A549 (cell line): ENCODE measurements at regions not wholly inside any gene's neighbourhood (a gene's known extent, or its start where the extent isn't known, plus 50 kb on each side); places are given as distances from the start of the nearest gene placed in this dataset.

Source experiments
- ATAC-seq, 2 experiments: fragments of 200-7000 bp in 1 of 2; fragments of >200 bp in 1 of 2; cut with Nextera tagmentation in 1 of 2; cut with Tn5 transposase in 1 of 2; 3 replicates each; pipeline versions ENCODE4 v1.8.0 to v1.9.1; 2018 to 2020; ENCODE audit warnings: mild to moderate bottlenecking in 1 of 2, moderate library complexity in 1 of 2
- CTCF ChIA-PET: fragments of 300-600 bp; sonication (Branson Sonifier 250); formaldehyde crosslinking; extraction: SDS; loops from one replicate; lab custom pipeline; 2021; ENCODE audit warnings: antibody characterized with exemption, inconsistent platforms; lab: Yijun Ruan, JAX
- POLR2A ChIA-PET: fragments of 350-600 bp; formaldehyde crosslinking; extraction: SDS; loops from one replicate; lab custom pipeline; 2021; ENCODE audit warnings: antibody characterized with exemption, inconsistent platforms; lab: Yijun Ruan, JAX
- DNase-seq, 2 experiments: peaks; one replicate each; pipeline versions ENCODE4 v3.0.0 to v3.0.0-alpha.2; 2011 to 2016; ENCODE audit warnings: low read depth in 1 of 2, low spot score in 1 of 2
- FAIRE-seq: peaks from 2 replicates; lab custom pipeline; 2011; peaks lifted over from hg19 to GRCh38; lab: Jason Lieb, UNC
- H3K27ac ChIP-seq, 2 experiments: fragments of >200 bp; sonication (Bioruptor Twin); formaldehyde crosslinking; 3 replicates each; pipeline ENCODE4 v1.5.1; 2016 to 2017
- H3K4me1 ChIP-seq: fragments of >200 bp; sonication (Bioruptor Twin); formaldehyde crosslinking; 3 replicates; pipeline ENCODE4 v1.6.1; 2016
- H3K4me2 ChIP-seq: fragments of >200 bp; sonication (Bioruptor Twin); formaldehyde crosslinking; 3 replicates; pipeline ENCODE4 v1.6.1; 2016
- H3K4me3 ChIP-seq: fragments of >200 bp; sonication (Bioruptor Twin); formaldehyde crosslinking; 3 replicates; pipeline ENCODE4 v1.5.1; 2016
- H3K9me3 ChIP-seq: fragments of >200 bp; sonication (Bioruptor Twin); formaldehyde crosslinking; 3 replicates; pipeline ENCODE4 v1.6.1; 2016
- EHMT2 ChIP-seq: fragments of 200-600 bp; sonication (generic); IDR thresholded peaks from 2 replicates; pipeline ENCODE4 v1.6.1; 2016; ENCODE audit warnings: antibody characterized with exemption, low read depth, mild to moderate bottlenecking, moderate library complexity
- HEYL ChIP-seq: fragments of 250-450 bp; sonication (Bioruptor Pico); IDR thresholded peaks from 2 replicates; pipeline ENCODE4 v1.8.0; 2021; ENCODE audit warnings: mild to moderate bottlenecking, moderate library complexity
- HOXB5 ChIP-seq: fragments of 250-450 bp; sonication (Bioruptor Pico); IDR thresholded peaks from 2 replicates; pipeline ENCODE4 v1.5.0; 2020; ENCODE audit warnings: mild to moderate bottlenecking, moderate library complexity
- KDM1A ChIP-seq: fragments of 200-600 bp; sonication (generic); IDR thresholded peaks from 2 replicates; pipeline ENCODE4 v1.6.1; 2016; ENCODE audit warnings: low read depth, mild to moderate bottlenecking
- MAFK ChIP-seq: fragments of 450-650 bp; IDR thresholded peaks from 2 replicates; pipeline ENCODE4 v1.6.1; 2014; ENCODE audit not compliant: partially characterized antibody
- PHF8 ChIP-seq: fragments of 200-600 bp; sonication (generic); IDR thresholded peaks from 2 replicates; pipeline ENCODE4 v1.6.1; 2016; ENCODE audit warnings: low read depth, mild to moderate bottlenecking, antibody characterized with exemption, moderate library complexity, borderline replicate concordance
- RAD21 ChIP-seq, 2 experiments: fragments of >200 bp in 1 of 2; sonication (Bioruptor Twin) in 1 of 2; formaldehyde crosslinking in 1 of 2; IDR thresholded peaks in 1 of 2; conservative IDR thresholded peaks in 1 of 2; 2 replicates in 1 of 2; 3 replicates in 1 of 2; pipeline ENCODE4 v1.6.1; 2012 to 2018; ENCODE audit warnings: inconsistent platforms in 1 of 2
- RARB ChIP-seq: fragments of 250-450 bp; sonication (Bioruptor Pico); IDR thresholded peaks from 2 replicates; pipeline ENCODE4 v1.8.0; 2021; ENCODE audit warnings: mild to moderate bottlenecking, moderate library complexity
- RNF2 ChIP-seq: fragments of 200-600 bp; sonication (generic); IDR thresholded peaks from 2 replicates; pipeline ENCODE4 v1.6.1; 2016; ENCODE audit warnings: low read depth, mild to moderate bottlenecking, antibody characterized with exemption, moderate library complexity, borderline replicate concordance
- SMC3 ChIP-seq: fragments of >200 bp; sonication (Bioruptor Twin); formaldehyde crosslinking; IDR thresholded peaks from 3 replicates; pipeline ENCODE4 v1.6.1; 2018; ENCODE audit warnings: inconsistent platforms
- SREBF2 ChIP-seq: fragments of 450-650 bp; IDR thresholded peaks from 2 replicates; pipeline ENCODE4 v1.6.1; 2014; ENCODE audit warnings: mild to moderate bottlenecking, moderate library complexity
- TP53 ChIP-seq: fragments of 250-450 bp; sonication (Bioruptor Pico); IDR thresholded peaks from 2 replicates; pipeline ENCODE4 v1.5.0; 2021; ENCODE audit warnings: mild to moderate bottlenecking, moderate library complexity
- USF2 ChIP-seq: fragments of 450-650 bp; IDR thresholded peaks from 2 replicates; pipeline ENCODE4 v1.6.1; 2014; ENCODE audit warnings: antibody characterized with exemption
- ZFP36 ChIP-seq: fragments of 450-650 bp; IDR thresholded peaks from 2 replicates; pipeline ENCODE4 v1.6.1; 2014; ENCODE audit warnings: borderline replicate concordance; ENCODE audit not compliant: partially characterized antibody
- ZNF302 ChIP-seq: fragments of 250-450 bp; sonication (Bioruptor Pico); IDR thresholded peaks from 2 replicates; pipeline ENCODE4 v1.9.0; 2021; ENCODE audit warnings: inconsistent platforms, mild to moderate bottlenecking, moderate library complexity
- ZSCAN20 ChIP-seq: fragments of 250-450 bp; sonication (Bioruptor Pico); IDR thresholded peaks from 2 replicates; pipeline ENCODE4 v1.8.0; 2022; ENCODE audit warnings: mild to moderate bottlenecking, moderate library complexity
- WGBS: methylation state at CpG from one replicate; pipeline ENCODE4 v1.1.6; 2017; ENCODE audit errors: missing lambda C conversion rate; 5-methylcytosine and 5-hydroxymethylcytosine counted together
- TF ChIP-seq, protein P1 (sequence below): fragments of 250-450 bp; sonication (Bioruptor Pico); IDR thresholded peaks from 2 replicates; pipeline ENCODE4 v1.5.0; 2021; ENCODE audit warnings: mild to moderate bottlenecking, moderate library complexity, borderline replicate concordance
- TF ChIP-seq, protein P2 (sequence below): fragments of >200 bp; sonication (Bioruptor Twin); formaldehyde crosslinking; IDR thresholded peaks from 3 replicates; pipeline ENCODE4 v1.6.1; 2016
- TF ChIP-seq, protein P3 (sequence below): fragments of >200 bp; sonication (Bioruptor Twin); formaldehyde crosslinking; IDR thresholded peaks from 3 replicates; pipeline ENCODE4 v1.5.1; 2016

DNA sequence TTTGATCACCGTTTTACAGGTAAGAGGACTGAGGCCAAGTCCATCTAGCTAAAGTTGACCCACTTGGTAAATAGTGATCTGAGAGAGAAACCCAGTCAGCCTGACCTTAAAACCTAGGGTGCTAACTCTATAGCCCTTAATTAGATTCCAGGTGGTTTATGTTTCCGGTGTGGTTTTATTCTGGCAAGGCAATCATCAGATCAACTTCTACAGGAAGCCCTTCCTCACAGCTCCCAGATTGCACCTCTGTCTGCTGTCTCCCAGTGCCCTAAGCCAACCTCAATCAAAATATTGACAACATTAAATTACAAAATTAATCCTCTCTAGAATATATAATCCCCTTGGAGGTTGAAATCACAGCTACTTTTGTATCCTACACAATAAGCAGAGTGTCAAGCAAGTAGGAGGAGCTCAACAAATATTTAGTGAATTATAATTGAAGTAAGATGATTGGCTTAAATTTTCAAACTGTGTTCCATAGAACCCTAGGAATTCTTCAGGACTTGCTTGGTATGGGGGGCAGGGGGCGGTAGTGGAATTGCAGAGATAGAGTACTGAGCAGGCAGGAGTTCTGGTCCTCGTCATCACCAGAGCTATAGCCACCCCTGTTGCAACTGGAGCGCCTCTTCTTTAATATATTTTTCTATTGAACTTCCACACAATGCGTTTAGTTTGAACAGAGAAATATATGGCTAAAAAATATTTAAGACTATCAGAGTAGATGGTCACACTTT, 692.8 kb upstream of the LRRN3 start:
- no peak overlapping the region for H3K27ac ChIP-seq
- no peak for TF ChIP-seq RAD21 (conservative IDR thresholded peaks at IDR 0.05 in 1 of 2, IDR thresholded peaks at IDR 0.05 in 1 of 2)
- TF ChIP-seq KDM1A, result no peak
- TF ChIP-seq MAFK, result no peak
- no peak for TF ChIP-seq SMC3
- no peak for TF ChIP-seq ZFP36
- WGBS, result 50% methylated on average over 6 of the region's 6 CpGs
- FAIRE-seq, result no peak
- DNase-seq, result peak in 1 of 2 experiments; percentile 4
- ChIA-PET POLR2A (no interaction called here), CTCF (interaction anchor here (0.7 kb wide), 1 partner anchor 457 kb away, joined by 3 read pairs; no protein-coding TSS in a partner anchor)
- no peak overlapping the region for H3K4me3 ChIP-seq
- no peaks in the 10 kb centered on the region for H3K4me1 ChIP-seq
- no peak for ATAC-seq
- no peaks in the 10 kb centered on the region for H3K9me3 ChIP-seq
- no peak overlapping the region for H3K4me2 ChIP-seq

GRCh38 chr7:110399421-110399820, 691.5 kb upstream of the LRRN3 start:
- no peaks in the 10 kb centered on the region for H3K9me3 ChIP-seq
- H3K4me3 ChIP-seq, result no peak overlapping the region
- ATAC-seq, result no peak
- CTCF ChIA-PET, result interaction anchor here (1.4 kb wide), 1 partner anchor 700 kb away, joined by 3 read pairs; no protein-coding TSS in a partner anchor
- no peak for DNase-seq
- FAIRE-seq, result no peak
- no peaks in the 10 kb centered on the region for H3K4me1 ChIP-seq
- no peak overlapping the region for H3K27ac ChIP-seq
- no peak overlapping the region for H3K4me2 ChIP-seq
- TF ChIP-seq EHMT2 (no peak), RNF2 (no peak), USF2 (no peak), TP53 (CRISPR knock-in tag) (no peak), RARB (CRISPR knock-in tag) (no peak), PHF8 (no peak), SREBF2 (no peak), ZNF302 (CRISPR knock-in tag) (no peak), ZSCAN20 (CRISPR knock-in tag) (no peak), HOXB5 (CRISPR knock-in tag) (no peak), HEYL (CRISPR knock-in tag) (no peak)
- TF ChIP-seq, protein P1, sequence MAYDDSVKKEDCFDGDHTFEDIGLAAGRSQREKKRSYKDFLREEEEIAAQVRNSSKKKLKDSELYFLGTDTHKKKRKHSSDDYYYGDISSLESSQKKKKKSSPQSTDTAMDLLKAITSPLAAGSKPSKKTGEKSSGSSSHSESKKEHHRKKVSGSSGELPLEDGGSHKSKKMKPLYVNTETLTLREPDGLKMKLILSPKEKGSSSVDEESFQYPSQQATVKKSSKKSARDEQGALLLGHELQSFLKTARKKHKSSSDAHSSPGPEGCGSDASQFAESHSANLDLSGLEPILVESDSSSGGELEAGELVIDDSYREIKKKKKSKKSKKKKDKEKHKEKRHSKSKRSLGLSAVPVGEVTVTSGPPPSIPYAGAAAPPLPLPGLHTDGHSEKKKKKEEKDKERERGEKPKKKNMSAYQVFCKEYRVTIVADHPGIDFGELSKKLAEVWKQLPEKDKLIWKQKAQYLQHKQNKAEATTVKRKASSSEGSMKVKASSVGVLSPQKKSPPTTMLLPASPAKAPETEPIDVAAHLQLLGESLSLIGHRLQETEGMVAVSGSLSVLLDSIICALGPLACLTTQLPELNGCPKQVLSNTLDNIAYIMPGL (CRISPR knock-in tag), result no peak
- TF ChIP-seq, protein P2, sequence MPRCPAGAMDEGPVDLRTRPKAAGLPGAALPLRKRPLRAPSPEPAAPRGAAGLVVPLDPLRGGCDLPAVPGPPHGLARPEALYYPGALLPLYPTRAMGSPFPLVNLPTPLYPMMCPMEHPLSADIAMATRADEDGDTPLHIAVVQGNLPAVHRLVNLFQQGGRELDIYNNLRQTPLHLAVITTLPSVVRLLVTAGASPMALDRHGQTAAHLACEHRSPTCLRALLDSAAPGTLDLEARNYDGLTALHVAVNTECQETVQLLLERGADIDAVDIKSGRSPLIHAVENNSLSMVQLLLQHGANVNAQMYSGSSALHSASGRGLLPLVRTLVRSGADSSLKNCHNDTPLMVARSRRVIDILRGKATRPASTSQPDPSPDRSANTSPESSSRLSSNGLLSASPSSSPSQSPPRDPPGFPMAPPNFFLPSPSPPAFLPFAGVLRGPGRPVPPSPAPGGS, result no peak
- TF ChIP-seq, protein P3, sequence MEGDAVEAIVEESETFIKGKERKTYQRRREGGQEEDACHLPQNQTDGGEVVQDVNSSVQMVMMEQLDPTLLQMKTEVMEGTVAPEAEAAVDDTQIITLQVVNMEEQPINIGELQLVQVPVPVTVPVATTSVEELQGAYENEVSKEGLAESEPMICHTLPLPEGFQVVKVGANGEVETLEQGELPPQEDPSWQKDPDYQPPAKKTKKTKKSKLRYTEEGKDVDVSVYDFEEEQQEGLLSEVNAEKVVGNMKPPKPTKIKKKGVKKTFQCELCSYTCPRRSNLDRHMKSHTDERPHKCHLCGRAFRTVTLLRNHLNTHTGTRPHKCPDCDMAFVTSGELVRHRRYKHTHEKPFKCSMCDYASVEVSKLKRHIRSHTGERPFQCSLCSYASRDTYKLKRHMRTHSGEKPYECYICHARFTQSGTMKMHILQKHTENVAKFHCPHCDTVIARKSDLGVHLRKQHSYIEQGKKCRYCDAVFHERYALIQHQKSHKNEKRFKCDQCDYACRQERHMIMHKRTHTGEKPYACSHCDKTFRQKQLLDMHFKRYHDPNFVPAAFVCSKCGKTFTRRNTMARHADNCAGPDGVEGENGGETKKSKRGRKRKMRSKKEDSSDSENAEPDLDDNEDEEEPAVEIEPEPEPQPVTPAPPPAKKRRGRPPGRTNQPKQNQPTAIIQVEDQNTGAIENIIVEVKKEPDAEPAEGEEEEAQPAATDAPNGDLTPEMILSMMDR, result no peak
- TF ChIP-seq, all 56 proteins: peak for 0
- WGBS, result 29% methylated on average over 2 of the region's 2 CpGs
- POLR2A ChIA-PET, result no interaction called here
